MM.1S (cell line): ENCODE measurements at regions not wholly inside any gene's neighbourhood (a gene's known extent, or its start where the extent isn't known, plus 50 kb on each side); places are given as distances from the start of the nearest gene placed in this dataset.

ENCODE experiments used
- DNase-seq: peaks from one replicate; pipeline ENCODE4 v3.0.0-alpha.2; 2015
- H2AFZ ChIP-seq: fragments of 300-600 bp; sonication (generic); 2 replicates; pipeline ENCODE4 v1.6.0; 2016; ENCODE audit warnings: antibody characterized with exemption, low read length
- H3F3A ChIP-seq: fragments of 300-600 bp; sonication (generic); 2 replicates; pipeline ENCODE4 v1.6.1; 2016; ENCODE audit warnings: mild to moderate bottlenecking, antibody characterized with exemption, low read length, moderate library complexity, mixed read lengths; ENCODE audit not compliant: insufficient read depth
- H3K27ac ChIP-seq: fragments of 300-600 bp; sonication (generic); 2 replicates; pipeline ENCODE4 v1.5.1; 2016; ENCODE audit warnings: mild to moderate bottlenecking, low read length
- H3K27me3 ChIP-seq: fragments of 300-600 bp; sonication (generic); replicated peaks from 2 replicates; pipeline ENCODE4 v1.6.0; 2016; ENCODE audit warnings: low read length; ENCODE audit not compliant: insufficient read depth
- H3K36me3 ChIP-seq: fragments of 300-600 bp; sonication (generic); replicated peaks from 2 replicates; pipeline ENCODE4 v1.6.1; 2016; ENCODE audit warnings: mild to moderate bottlenecking, low read length, mixed read lengths; ENCODE audit not compliant: insufficient read depth
- H3K4me1 ChIP-seq: fragments of 300-600 bp; sonication (generic); 2 replicates; pipeline ENCODE4 v1.6.1; 2016; ENCODE audit warnings: low read length, mixed read lengths
- H3K4me2 ChIP-seq: fragments of 300-600 bp; sonication (generic); 2 replicates; pipeline ENCODE4 v1.6.0; 2016; ENCODE audit warnings: low read depth, low read length
- H3K4me3 ChIP-seq: fragments of 300-600 bp; sonication (generic); 2 replicates; pipeline ENCODE4 v1.5.1; 2016; ENCODE audit warnings: low read length, mixed read lengths
- H3K79me2 ChIP-seq: fragments of 300-600 bp; sonication (generic); 2 replicates; pipeline ENCODE4 v1.6.1; 2016; ENCODE audit warnings: mixed run types, low read length, mixed read lengths
- H3K9ac ChIP-seq: fragments of 300-600 bp; sonication (generic); 2 replicates; pipeline ENCODE4 v1.6.1; 2016; ENCODE audit warnings: low read length, mixed read lengths
- H3K9me2 ChIP-seq: fragments of 300-600 bp; sonication (generic); replicated peaks from 2 replicates; pipeline ENCODE4 v1.6.1; 2016; ENCODE audit warnings: mild to moderate bottlenecking, low read length, mixed read lengths; ENCODE audit not compliant: insufficient read depth
- H3K9me3 ChIP-seq: fragments of 300-600 bp; sonication (generic); replicated peaks from 2 replicates; pipeline ENCODE4 v1.6.1; 2016; ENCODE audit warnings: mild to moderate bottlenecking, low read length, mixed read lengths; ENCODE audit not compliant: insufficient read depth
- H4K20me1 ChIP-seq: fragments of 300-600 bp; sonication (generic); 2 replicates; pipeline ENCODE4 v1.6.1; 2016; ENCODE audit warnings: mild to moderate bottlenecking, low read length, moderate library complexity, mixed read lengths; ENCODE audit not compliant: insufficient read depth
- CTCF ChIP-seq: fragments of 300-600 bp; sonication (generic); IDR thresholded peaks from 2 replicates; pipeline ENCODE4 v1.5.1; 2016; ENCODE audit warnings: antibody characterized with exemption, low read length, mixed read lengths
- EZH2 ChIP-seq: fragments of 300-600 bp; sonication (generic); optimal IDR thresholded peaks from 2 replicates; pipeline ENCODE3; 2017; ENCODE audit warnings: low read depth, mild to moderate bottlenecking, antibody characterized with exemption, low read length, mixed read lengths
- EZH2phosphoT487 ChIP-seq: fragments of 300-600 bp; sonication (generic); IDR thresholded peaks from 2 replicates; pipeline ENCODE4 v1.6.1; 2018; ENCODE audit warnings: antibody characterized with exemption, low read length

GRCh38 chr3:115498898-115499297, 124.4 kb upstream of the GAP43 start:
- H4K20me1 ChIP-seq, result no peaks in the 10 kb centered on the region

GRCh38 chr3:115499666-115500065, 123.6 kb upstream of the GAP43 start:
- no peaks in the 10 kb centered on the region for H4K20me1 ChIP-seq
- TF ChIP-seq EZH2phosphoT487, result no peak
- TF ChIP-seq CTCF, result no peak
- TF ChIP-seq EZH2, result no peak
- no peaks in the 10 kb centered on the region for H3K9me2 ChIP-seq

More at GRCh38 chr3:115498898-115499297, 124.4 kb upstream of the GAP43 start:
- Histone ChIP-seq H3K4me2 (no peak overlapping the region), H3K9me2 (no peaks in the 10 kb centered on the region), H3F3A (no peaks in the 10 kb centered on the region), H3K79me2 (no peaks in the 10 kb centered on the region), H2AFZ (no peak overlapping the region), H3K4me1 (no peaks in the 10 kb centered on the region), H3K27ac (no peak overlapping the region), H3K4me3 (no peak overlapping the region), H3K27me3 (no peaks in the 10 kb centered on the region), H3K9me3 (no peaks in the 10 kb centered on the region), H3K36me3 (no peaks in the 10 kb centered on the region), H3K9ac (no peak overlapping the region)
- no peak for DNase-seq
- TF ChIP-seq EZH2phosphoT487, result no peak
- no peak for TF ChIP-seq EZH2
- no peak for TF ChIP-seq CTCF

GRCh38 chr3:115500795-115501194, 122.5 kb upstream of the GAP43 start:
- H4K20me1 ChIP-seq, result no peaks in the 10 kb centered on the region
- H3K36me3 ChIP-seq, result no peaks in the 10 kb centered on the region
- H3K4me3 ChIP-seq, result no peak overlapping the region
- no peaks in the 10 kb centered on the region for H3K9me3 ChIP-seq
- H3K9ac ChIP-seq, result no peak overlapping the region
- no peaks in the 10 kb centered on the region for H3F3A ChIP-seq
- no peaks in the 10 kb centered on the region for H3K27me3 ChIP-seq
- TF ChIP-seq CTCF, result no peak
- no peak for TF ChIP-seq EZH2
- no peak for TF ChIP-seq EZH2phosphoT487
- no peak overlapping the region for H3K4me2 ChIP-seq
- H3K9me2 ChIP-seq, result no peaks in the 10 kb centered on the region
- no peaks in the 10 kb centered on the region for H3K79me2 ChIP-seq
- no peaks in the 10 kb centered on the region for H3K4me1 ChIP-seq
- no peak for DNase-seq
- no peak overlapping the region for H3K27ac ChIP-seq
- H2AFZ ChIP-seq, result no peak overlapping the region

More at GRCh38 chr3:115499666-115500065, 123.6 kb upstream of the GAP43 start:
- Histone ChIP-seq H3K4me3 (no peak overlapping the region), H3K27ac (no peak overlapping the region), H3K4me1 (no peaks in the 10 kb centered on the region), H3F3A (no peaks in the 10 kb centered on the region), H2AFZ (no peak overlapping the region), H3K9me3 (no peaks in the 10 kb centered on the region), H3K4me2 (no peak overlapping the region), H3K36me3 (no peaks in the 10 kb centered on the region), H3K27me3 (no peaks in the 10 kb centered on the region), H3K79me2 (no peaks in the 10 kb centered on the region), H3K9ac (no peak overlapping the region)
- DNase-seq, result no peak
